Smooth muscle cell (in vitro differentiated cells): ENCODE measurements at regions not wholly inside any gene's neighbourhood (a gene's known extent, or its start where the extent isn't known, plus 50 kb on each side); places are given as distances from the start of the nearest gene placed in this dataset.

Experiments
- DNase-seq: peaks from one replicate; lab custom pipeline; 2025; ENCODE audit not compliant: unreplicated experiment; lab: John Stamatoyannopoulos, UW
- H2AFZ ChIP-seq: fragments of 200-600 bp; sonication (generic); 2 replicates; pipeline ENCODE4 v1.6.0; 2016; ENCODE audit warnings: antibody characterized with exemption, low read depth, mild to moderate bottlenecking
- H3F3A ChIP-seq: fragments of 200-600 bp; sonication (generic); 2 replicates; pipeline ENCODE4 v1.6.0; 2017; ENCODE audit warnings: antibody characterized with exemption, low read depth
- H3K27ac ChIP-seq: fragments of 200-600 bp; sonication (generic); 2 replicates; pipeline ENCODE4 v1.5.1; 2016; ENCODE audit warnings: low read depth, mild to moderate bottlenecking
- H3K27me3 ChIP-seq: fragments of 200-600 bp; sonication (generic); 2 replicates; pipeline ENCODE4 v1.6.1; 2016; ENCODE audit warnings: low read depth, mild to moderate bottlenecking
- H3K36me3 ChIP-seq: fragments of 200-600 bp; sonication (generic); 2 replicates; pipeline ENCODE4 v1.5.1; 2016; ENCODE audit warnings: low read depth
- H3K4me1 ChIP-seq: fragments of 200-600 bp; sonication (generic); 2 replicates; pipeline ENCODE4 v1.5.1; 2016; ENCODE audit warnings: low read depth
- H3K4me2 ChIP-seq: fragments of 200-600 bp; sonication (generic); 2 replicates; pipeline ENCODE4 v1.6.0; 2016; ENCODE audit warnings: mild to moderate bottlenecking
- H3K4me3 ChIP-seq: fragments of 200-600 bp; sonication (generic); 2 replicates; pipeline ENCODE4 v1.5.1; 2016; ENCODE audit warnings: mild to moderate bottlenecking
- H3K79me2 ChIP-seq: fragments of 200-600 bp; sonication (generic); 2 replicates; pipeline ENCODE4 v1.6.0; 2016; ENCODE audit warnings: low read depth, mild to moderate bottlenecking
- H3K9ac ChIP-seq: fragments of 200-600 bp; sonication (generic); 2 replicates; pipeline ENCODE4 v1.6.0; 2016; ENCODE audit warnings: low read depth
- H3K9me3 ChIP-seq: fragments of 200-600 bp; sonication (generic); replicated peaks from 2 replicates; pipeline ENCODE4 v1.5.1; 2016; ENCODE audit warnings: low read depth
- H4K20me1 ChIP-seq: fragments of 200-600 bp; sonication (generic); 2 replicates; pipeline ENCODE4 v1.6.0; 2016; ENCODE audit warnings: low read depth
- WGBS: methylation state at CpG from one replicate; pipeline ENCODE4 v1.1.7; 2016; ENCODE audit warnings: low lambda C conversion rate; 5-methylcytosine and 5-hydroxymethylcytosine counted together
- TF ChIP-seq, protein P1 (sequence below): fragments of 200-600 bp; sonication (generic); IDR thresholded peaks from 2 replicates; pipeline ENCODE4 v1.5.1; 2017; ENCODE audit warnings: borderline replicate concordance, mild to moderate bottlenecking, antibody characterized with exemption; ENCODE audit not compliant: insufficient read depth, poor library complexity, severe bottlenecking

DNA sequence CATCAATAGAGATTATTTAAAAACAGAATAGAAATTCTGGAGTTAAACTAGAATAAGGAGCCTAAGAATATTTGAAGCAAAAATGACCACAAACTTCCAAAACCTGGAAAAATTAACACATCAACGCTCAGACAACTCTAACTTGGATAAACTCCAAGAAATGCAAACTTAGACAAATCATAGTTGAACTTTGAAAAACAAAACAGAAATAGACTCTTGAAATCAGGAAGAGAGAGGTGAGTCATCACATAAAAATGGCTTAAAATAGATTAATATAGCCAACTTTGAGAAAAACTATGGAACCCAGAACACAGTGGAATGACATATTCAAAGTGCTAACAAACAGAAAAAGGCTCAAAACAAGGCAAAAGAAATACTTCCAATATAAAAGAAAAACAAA is 974.2 kb downstream of the JRKL start:
- Histone ChIP-seq H3K27ac (peak overlapping the region; percentile 7), H2AFZ (peak overlapping the region; percentile 54), H3K27me3 (no peaks in the 10 kb centered on the region), H3K79me2 (no peaks in the 10 kb centered on the region), H3K4me2 (peak overlapping the region; percentile 68), H3K4me1 (peaks cover 3% of the 10 kb centered on the region), H3K9me3 (no peaks in the 10 kb centered on the region), H3K9ac (no peak overlapping the region), H3K4me3 (no peak overlapping the region), H3F3A (no peaks in the 10 kb centered on the region), H4K20me1 (no peaks in the 10 kb centered on the region), H3K36me3 (no peaks in the 10 kb centered on the region)
- TF ChIP-seq, protein P1, sequence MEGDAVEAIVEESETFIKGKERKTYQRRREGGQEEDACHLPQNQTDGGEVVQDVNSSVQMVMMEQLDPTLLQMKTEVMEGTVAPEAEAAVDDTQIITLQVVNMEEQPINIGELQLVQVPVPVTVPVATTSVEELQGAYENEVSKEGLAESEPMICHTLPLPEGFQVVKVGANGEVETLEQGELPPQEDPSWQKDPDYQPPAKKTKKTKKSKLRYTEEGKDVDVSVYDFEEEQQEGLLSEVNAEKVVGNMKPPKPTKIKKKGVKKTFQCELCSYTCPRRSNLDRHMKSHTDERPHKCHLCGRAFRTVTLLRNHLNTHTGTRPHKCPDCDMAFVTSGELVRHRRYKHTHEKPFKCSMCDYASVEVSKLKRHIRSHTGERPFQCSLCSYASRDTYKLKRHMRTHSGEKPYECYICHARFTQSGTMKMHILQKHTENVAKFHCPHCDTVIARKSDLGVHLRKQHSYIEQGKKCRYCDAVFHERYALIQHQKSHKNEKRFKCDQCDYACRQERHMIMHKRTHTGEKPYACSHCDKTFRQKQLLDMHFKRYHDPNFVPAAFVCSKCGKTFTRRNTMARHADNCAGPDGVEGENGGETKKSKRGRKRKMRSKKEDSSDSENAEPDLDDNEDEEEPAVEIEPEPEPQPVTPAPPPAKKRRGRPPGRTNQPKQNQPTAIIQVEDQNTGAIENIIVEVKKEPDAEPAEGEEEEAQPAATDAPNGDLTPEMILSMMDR, result no peak
- no peak for DNase-seq
- WGBS, result 34% methylated on average over 1 of the region's 1 CpG

DNA sequence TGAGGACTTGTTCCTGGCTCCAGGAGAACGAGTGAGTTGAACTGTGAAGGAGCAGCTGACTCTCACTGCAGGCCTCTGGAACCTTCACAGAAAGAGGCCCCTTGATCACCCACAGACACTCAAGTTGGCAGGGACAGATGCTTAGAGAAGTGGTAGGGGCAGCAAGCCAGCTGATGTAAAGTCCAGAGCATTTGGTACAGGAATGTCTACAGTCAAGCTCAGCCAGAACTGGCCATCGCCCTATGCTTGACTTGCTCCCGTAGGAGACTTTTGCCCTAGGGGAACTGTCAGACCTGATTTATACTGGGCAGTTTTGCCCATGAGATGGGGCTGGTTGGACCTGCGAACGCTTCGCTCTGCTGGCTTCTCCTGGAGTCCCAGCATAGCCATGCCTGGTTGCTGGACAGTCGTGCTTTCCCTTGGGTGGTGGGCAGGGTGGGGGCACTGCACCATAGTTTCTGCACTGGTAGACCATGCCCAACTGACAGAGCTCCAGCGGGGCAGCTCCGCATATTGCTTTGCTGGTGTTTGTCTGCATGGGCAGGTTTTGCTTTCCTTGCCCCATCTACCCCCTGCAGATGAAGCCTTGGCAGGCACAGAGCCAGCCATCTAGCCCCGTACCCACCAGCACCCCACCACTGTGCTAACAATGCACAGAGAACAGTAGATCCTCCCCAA is 977.7 kb downstream of the JRKL start:
- Histone ChIP-seq H3K9ac (no peak overlapping the region), H3K9me3 (no peaks in the 10 kb centered on the region), H2AFZ (no peak overlapping the region), H3K4me2 (no peak overlapping the region), H3K4me1 (peaks cover 3% of the 10 kb centered on the region), H3K27me3 (no peaks in the 10 kb centered on the region), H3K79me2 (no peaks in the 10 kb centered on the region), H4K20me1 (no peaks in the 10 kb centered on the region), H3F3A (no peaks in the 10 kb centered on the region), H3K36me3 (no peaks in the 10 kb centered on the region), H3K4me3 (no peak overlapping the region), H3K27ac (no peak overlapping the region)
- TF ChIP-seq, protein P1, result no peak
- WGBS, result 89% methylated on average over 10 of the region's 10 CpGs
- DNase-seq, result no peak

DNA sequence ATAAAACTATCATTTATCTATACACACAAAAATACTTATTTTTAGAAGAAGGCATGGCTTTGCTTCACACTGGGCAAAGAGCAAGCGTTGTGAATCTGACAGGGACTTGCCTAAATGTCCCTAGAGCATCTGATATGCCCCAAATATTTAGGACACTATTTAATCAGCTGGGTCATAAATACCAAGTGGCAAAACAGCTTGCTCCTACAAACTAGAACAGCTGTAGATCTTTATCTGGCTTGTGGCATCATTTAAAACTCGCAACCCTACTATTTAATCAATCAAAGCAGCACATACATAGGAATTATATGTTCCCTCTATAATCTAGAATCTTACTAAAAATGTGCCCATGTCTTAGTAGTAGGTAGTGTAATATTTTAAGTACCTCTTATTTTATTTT is 999.5 kb downstream of the JRKL start:
- Histone ChIP-seq H3K4me1 (no peaks in the 10 kb centered on the region), H2AFZ (no peak overlapping the region), H4K20me1 (no peaks in the 10 kb centered on the region), H3K9me3 (no peaks in the 10 kb centered on the region), H3K36me3 (no peaks in the 10 kb centered on the region), H3K4me2 (no peak overlapping the region), H3K27me3 (no peaks in the 10 kb centered on the region), H3F3A (no peaks in the 10 kb centered on the region), H3K27ac (no peak overlapping the region), H3K4me3 (no peak overlapping the region), H3K9ac (no peak overlapping the region), H3K79me2 (no peaks in the 10 kb centered on the region)
- WGBS, result 38% methylated on average over 2 of the region's 2 CpGs
- TF ChIP-seq, protein P1, result no peak
- no peak for DNase-seq

DNA sequence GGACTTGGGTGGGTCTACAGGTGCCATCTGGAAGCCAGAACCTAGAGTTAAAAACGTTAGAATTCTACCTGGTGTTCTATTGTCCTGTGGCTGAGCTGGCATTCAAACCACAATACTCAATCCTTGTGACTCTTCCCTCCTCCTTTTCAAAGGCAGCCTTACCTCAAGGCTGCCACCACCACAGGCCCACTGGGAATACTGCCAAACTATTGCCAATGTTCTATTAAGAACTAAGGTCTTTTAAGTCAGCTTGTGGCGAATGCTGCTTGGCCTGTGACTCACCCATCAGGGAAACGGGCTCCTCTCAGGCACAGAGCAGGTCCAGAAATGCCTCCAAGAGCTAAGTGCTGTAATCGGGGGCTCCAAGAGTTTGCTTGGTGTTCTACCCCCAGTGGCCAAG is 1008.4 kb downstream of the JRKL start:
- Histone ChIP-seq H3K9ac (no peak overlapping the region), H3K27ac (no peak overlapping the region), H3K9me3 (no peaks in the 10 kb centered on the region), H3K36me3 (no peaks in the 10 kb centered on the region), H3K27me3 (no peaks in the 10 kb centered on the region), H2AFZ (no peak overlapping the region), H3K4me2 (no peak overlapping the region), H4K20me1 (no peaks in the 10 kb centered on the region), H3K4me3 (no peak overlapping the region), H3K4me1 (no peaks in the 10 kb centered on the region), H3K79me2 (no peaks in the 10 kb centered on the region), H3F3A (no peaks in the 10 kb centered on the region)
- DNase-seq, result no peak
- WGBS, result 78% methylated on average over 4 of the region's 4 CpGs
- TF ChIP-seq, protein P1, result no peak
